ENCODE measurements at regions not wholly inside any gene's neighbourhood (a gene's known extent, or its start where the extent isn't known, plus 50 kb on each side); places are given as distances from the start of the nearest gene placed in this dataset.

DNA sequence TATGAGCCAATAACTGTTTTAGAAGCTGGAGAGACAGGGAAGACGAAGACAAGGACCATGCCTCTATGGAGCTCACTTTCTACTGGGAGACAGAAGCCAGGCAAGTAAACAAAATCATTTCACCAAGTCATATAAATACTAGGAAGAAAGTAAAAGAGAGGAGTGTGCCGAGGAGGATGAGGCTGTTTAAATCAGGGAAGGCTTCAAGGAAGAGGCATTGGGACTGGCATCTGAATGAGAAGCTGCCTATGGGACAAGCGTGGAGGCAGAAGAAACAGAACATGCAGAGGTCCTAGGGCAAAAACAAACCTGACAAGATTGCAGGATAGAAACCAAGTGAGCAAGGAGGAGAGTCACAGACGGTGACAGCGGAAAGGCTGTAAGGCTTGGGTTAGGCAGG is 68.1 kb upstream of the CPLX2 start:
- H3K9ac ChIP-seq, result no peak overlapping the region
- Mint-ChIP-seq H3K4me3 (no peak overlapping the region), H3K36me3 (no peaks in the 10 kb centered on the region), H3K9me3 (no peaks in the 10 kb centered on the region), H3K27ac (no peak overlapping the region), H3K4me1 (peaks cover 12% of the 10 kb centered on the region), H3K27me3 (ENCODE audit: insufficient read depth, low read depth) (peaks cover 6% of the 10 kb centered on the region)
- no peak overlapping the region for H3K4me3 ChIP-seq
- no peak overlapping the region for H3K27ac ChIP-seq
- no peaks in the 10 kb centered on the region for H3K36me3 ChIP-seq
- peaks cover 6% of the 10 kb centered on the region for H3F3A ChIP-seq (ENCODE audit: low read depth)
- peaks cover 11% of the 10 kb centered on the region for H3K27me3 ChIP-seq
- H3K79me2 ChIP-seq (ENCODE audit: low read depth), result no peaks in the 10 kb centered on the region
- H3K9me3 ChIP-seq (ENCODE audit: low read depth), result no peaks in the 10 kb centered on the region
- H2AFZ ChIP-seq (replicated peaks), result no peak overlapping the region
- DNase-seq (ENCODE audit: low spot score), result no peak
- TF ChIP-seq, protein P1, sequence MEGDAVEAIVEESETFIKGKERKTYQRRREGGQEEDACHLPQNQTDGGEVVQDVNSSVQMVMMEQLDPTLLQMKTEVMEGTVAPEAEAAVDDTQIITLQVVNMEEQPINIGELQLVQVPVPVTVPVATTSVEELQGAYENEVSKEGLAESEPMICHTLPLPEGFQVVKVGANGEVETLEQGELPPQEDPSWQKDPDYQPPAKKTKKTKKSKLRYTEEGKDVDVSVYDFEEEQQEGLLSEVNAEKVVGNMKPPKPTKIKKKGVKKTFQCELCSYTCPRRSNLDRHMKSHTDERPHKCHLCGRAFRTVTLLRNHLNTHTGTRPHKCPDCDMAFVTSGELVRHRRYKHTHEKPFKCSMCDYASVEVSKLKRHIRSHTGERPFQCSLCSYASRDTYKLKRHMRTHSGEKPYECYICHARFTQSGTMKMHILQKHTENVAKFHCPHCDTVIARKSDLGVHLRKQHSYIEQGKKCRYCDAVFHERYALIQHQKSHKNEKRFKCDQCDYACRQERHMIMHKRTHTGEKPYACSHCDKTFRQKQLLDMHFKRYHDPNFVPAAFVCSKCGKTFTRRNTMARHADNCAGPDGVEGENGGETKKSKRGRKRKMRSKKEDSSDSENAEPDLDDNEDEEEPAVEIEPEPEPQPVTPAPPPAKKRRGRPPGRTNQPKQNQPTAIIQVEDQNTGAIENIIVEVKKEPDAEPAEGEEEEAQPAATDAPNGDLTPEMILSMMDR (IDR thresholded peaks at IDR 0.05), result no peak
- TF ChIP-seq EZH2phosphoT487 (IDR thresholded peaks at IDR 0.05) (no peak), EZH2 (IDR thresholded peaks at IDR 0.05) (no peak)
- peaks cover 16% of the 10 kb centered on the region for H4K20me1 ChIP-seq (ENCODE audit: low read depth)
- H3K4me2 ChIP-seq, result no peak overlapping the region
- H3K4me1 ChIP-seq, result peaks cover under 1% of the 10 kb centered on the region

DNA sequence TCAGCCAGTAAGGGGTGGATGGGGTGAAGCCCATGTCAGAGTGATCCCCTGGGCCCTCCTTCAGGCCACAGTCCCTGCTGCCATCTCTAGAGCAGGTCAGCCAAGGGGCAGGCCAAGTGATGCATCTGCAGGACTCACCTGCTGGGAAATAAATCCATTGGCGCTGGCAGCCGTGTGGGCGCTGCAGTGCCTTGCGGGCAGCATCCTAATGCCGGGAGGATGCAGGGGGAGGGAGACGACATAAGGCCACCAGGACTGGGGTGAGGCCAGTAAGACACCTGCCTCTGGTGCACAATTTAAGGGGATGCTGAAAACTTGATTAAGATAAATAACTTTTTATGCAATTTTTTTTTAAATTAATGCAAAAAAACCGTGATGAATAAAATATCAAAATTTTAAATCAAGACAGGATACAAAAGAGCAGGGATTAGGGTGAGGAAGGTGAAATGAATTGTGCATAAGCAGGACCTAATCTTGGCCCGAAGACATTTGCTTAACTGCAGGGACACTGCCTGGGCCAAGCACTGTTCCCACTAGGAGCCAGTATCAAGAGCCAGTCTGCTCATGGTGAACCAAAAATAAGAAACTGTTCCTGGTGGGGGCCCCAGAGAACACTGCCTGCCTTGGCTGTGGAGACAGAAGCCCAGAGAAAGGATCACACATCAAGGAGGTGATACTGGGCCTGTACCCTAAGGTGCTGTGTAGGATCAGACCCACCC is 67.5 kb upstream of the CPLX2 start:
- H3K27me3 ChIP-seq, result peaks cover 4% of the 10 kb centered on the region
- no peaks in the 10 kb centered on the region for H3K9me3 Mint-ChIP-seq
- peaks cover under 1% of the 10 kb centered on the region for H3F3A ChIP-seq (ENCODE audit: low read depth)
- H2AFZ ChIP-seq (replicated peaks), result no peak overlapping the region
- no peaks in the 10 kb centered on the region for H3K79me2 ChIP-seq (ENCODE audit: low read depth)
- no peak overlapping the region for H3K4me2 ChIP-seq
- no peak overlapping the region for H3K4me3 Mint-ChIP-seq
- H3K27me3 Mint-ChIP-seq (ENCODE audit: insufficient read depth, low read depth), result peaks cover 4% of the 10 kb centered on the region
- H3K36me3 ChIP-seq, result no peaks in the 10 kb centered on the region
- H3K4me1 ChIP-seq, result no peaks in the 10 kb centered on the region
- TF ChIP-seq, protein P1 (IDR thresholded peaks at IDR 0.05), result no peak
- TF ChIP-seq EZH2phosphoT487 (IDR thresholded peaks at IDR 0.05) (no peak), EZH2 (IDR thresholded peaks at IDR 0.05) (no peak)
- DNase-seq (ENCODE audit: low spot score), result no peak
- no peak overlapping the region for H3K27ac Mint-ChIP-seq
- H3K4me3 ChIP-seq, result no peak overlapping the region
- H3K9ac ChIP-seq, result no peak overlapping the region
- no peaks in the 10 kb centered on the region for H3K9me3 ChIP-seq (ENCODE audit: low read depth)
- H3K27ac ChIP-seq, result no peak overlapping the region
- peaks cover 11% of the 10 kb centered on the region for H3K4me1 Mint-ChIP-seq
- no peaks in the 10 kb centered on the region for H3K36me3 Mint-ChIP-seq
- H4K20me1 ChIP-seq (ENCODE audit: low read depth), result peaks cover 10% of the 10 kb centered on the region

GRCh38 chr5:175805256-175806011 is 65.9 kb upstream of the CPLX2 start:
- H3F3A ChIP-seq (ENCODE audit: low read depth), result no peaks in the 10 kb centered on the region
- no peak for DNase-seq (ENCODE audit: low spot score)
- H3K9ac ChIP-seq, result no peak overlapping the region
- no peaks in the 10 kb centered on the region for H3K9me3 ChIP-seq (ENCODE audit: low read depth)
- no peak overlapping the region for H3K27ac Mint-ChIP-seq
- peaks cover 2% of the 10 kb centered on the region for H4K20me1 ChIP-seq (ENCODE audit: low read depth)
- H3K9me3 Mint-ChIP-seq, result no peaks in the 10 kb centered on the region
- peaks cover 4% of the 10 kb centered on the region for H3K27me3 Mint-ChIP-seq (ENCODE audit: insufficient read depth, low read depth)
- no peaks in the 10 kb centered on the region for H3K79me2 ChIP-seq (ENCODE audit: low read depth)
- H3K4me1 Mint-ChIP-seq, result peaks cover 21% of the 10 kb centered on the region
- no peak overlapping the region for H3K4me3 ChIP-seq
- no peaks in the 10 kb centered on the region for H3K36me3 ChIP-seq
- H3K4me3 Mint-ChIP-seq, result no peak overlapping the region
- H3K27ac ChIP-seq, result no peak overlapping the region
- H3K4me2 ChIP-seq, result no peak overlapping the region
- H2AFZ ChIP-seq (replicated peaks), result no peak overlapping the region
- no peaks in the 10 kb centered on the region for H3K36me3 Mint-ChIP-seq
- no peaks in the 10 kb centered on the region for H3K4me1 ChIP-seq
- no peaks in the 10 kb centered on the region for H3K27me3 ChIP-seq
- no peak for TF ChIP-seq EZH2 (IDR thresholded peaks at IDR 0.05)
- TF ChIP-seq, protein P1 (IDR thresholded peaks at IDR 0.05), result no peak
- TF ChIP-seq EZH2phosphoT487 (IDR thresholded peaks at IDR 0.05), result no peak

Measured in neural progenitor cell (in vitro differentiated cells).